ENCODE measurements at regions not wholly inside any gene's neighbourhood (a gene's known extent, or its start where the extent isn't known, plus 50 kb on each side); places are given as distances from the start of the nearest gene placed in this dataset.

- peaks cover 36% of the 10 kb centered on the region for H3K27me3 Mint-ChIP-seq (ENCODE audit: low read depth)
- Histone ChIP-seq H4K8ac (replicated peaks; ENCODE audit: insufficient read length, low read depth, low read length) (no peak overlapping the region), H3K79me1 (ENCODE audit: insufficient read depth, low read depth, low read length, poor library complexity, severe bottlenecking) (no peaks in the 10 kb centered on the region), H2AFZ (ENCODE audit: low read length) (no peak overlapping the region), H4K20me1 (ENCODE audit: control insufficient read depth, insufficient read depth, insufficient read length) (peaks cover 2% of the 10 kb centered on the region), H4K91ac (ENCODE audit: insufficient read length, low read depth, low read length) (no peak overlapping the region), H3K23me2 (ENCODE audit: insufficient read length, low read depth, low read length, poor library complexity, severe bottlenecking) (no peaks in the 10 kb centered on the region), H3K4me1 (ENCODE audit: insufficient read depth, low read length) (no peaks in the 10 kb centered on the region), H3K18ac (ENCODE audit: insufficient read length, low read depth, low read length) (no peak overlapping the region), H3K9me3 (ENCODE audit: control insufficient read depth, low read depth, low read length) (no peaks in the 10 kb centered on the region), H2BK20ac (ENCODE audit: low read depth, low read length, poor library complexity, severe bottlenecking) (no peak overlapping the region), H3K56ac (ENCODE audit: insufficient read length, low read depth, low read length) (no peak overlapping the region), H3K27me3 (ENCODE audit: insufficient read depth, low read length) (no peaks in the 10 kb centered on the region), H3K4me2 (ENCODE audit: insufficient read depth, insufficient read length, low read length) (no peak overlapping the region), H3K27ac (ENCODE audit: insufficient read length, low read depth, low read length) (no peak overlapping the region), H3T11ph (ENCODE audit: low read length) (no peak overlapping the region), H2BK12ac (ENCODE audit: insufficient read length, low read depth, low read length) (no peak overlapping the region), H2BK15ac (ENCODE audit: low read depth, low read length) (no peak overlapping the region), H3K79me2 (ENCODE audit: insufficient read depth, low read length) (no peaks in the 10 kb centered on the region), H3K23ac (ENCODE audit: insufficient read length, low read depth, low read length) (no peak overlapping the region), H4K5ac (ENCODE audit: insufficient read length, low read depth, low read length) (no peak overlapping the region), H3K4ac (ENCODE audit: low read depth, low read length) (no peak overlapping the region), H2BK5ac (ENCODE audit: insufficient read length, low read length) (no peak overlapping the region), H3K9ac (ENCODE audit: extremely low read depth, insufficient read length, low read length) (no peak overlapping the region), H2AK5ac (ENCODE audit: insufficient read length, low read length) (no peak overlapping the region), H2BK120ac (ENCODE audit: low read depth, low read length, poor library complexity, severe bottlenecking) (no peak overlapping the region), H3K14ac (ENCODE audit: insufficient read depth, low read length) (no peak overlapping the region)
- peaks cover 0 to 2% of the 10 kb centered on the region in 2 experiments; a peak in 1 of 4 replicates for H3K4me1 Mint-ChIP-seq
- WGBS (ENCODE audit: extremely low coverage, insufficient read length, low lambda C conversion rate): no CpG with 5 or more reads among the region's 5 CpGs
- DNase-seq: no peak
- H3K4me3 Mint-ChIP-seq: no peak overlapping the region
- H3K27ac Mint-ChIP-seq: no peak overlapping the region
- no peaks in the 10 kb centered on the region for H3K36me3 Mint-ChIP-seq (ENCODE audit: insufficient read depth in 1 of 3, low read depth in 3 of 3)
- H3K9me3 Mint-ChIP-seq: no peaks in the 10 kb centered on the region; a peak in 2 of 5 replicates
- no peak for TF ChIP-seq CTCF (conservative IDR thresholded peaks at IDR 0.05)
Observed at GRCh38 chr20:59493926-59494325, 110.4 kb upstream of the PHACTR3 start.

All from H9 (cell line).